HG03521 (cell line): ENCODE measurements at regions not wholly inside any gene's neighbourhood (a gene's known extent, or its start where the extent isn't known, plus 50 kb on each side); places are given as distances from the start of the nearest gene placed in this dataset.
"Not testable (repeated sequence)": the region's sequence is repeated elsewhere in the genome, so short reads cannot be mapped to it uniquely, and the experiment has no call there.

Experiments
- ATAC-seq: cut with Tn5 transposase; IDR thresholded peaks from one replicate; pipeline ENCODE4 v1.9.1; 2021; ENCODE audit warnings: mild to moderate bottlenecking, moderate library complexity; ENCODE audit not compliant: unreplicated experiment

DNA sequence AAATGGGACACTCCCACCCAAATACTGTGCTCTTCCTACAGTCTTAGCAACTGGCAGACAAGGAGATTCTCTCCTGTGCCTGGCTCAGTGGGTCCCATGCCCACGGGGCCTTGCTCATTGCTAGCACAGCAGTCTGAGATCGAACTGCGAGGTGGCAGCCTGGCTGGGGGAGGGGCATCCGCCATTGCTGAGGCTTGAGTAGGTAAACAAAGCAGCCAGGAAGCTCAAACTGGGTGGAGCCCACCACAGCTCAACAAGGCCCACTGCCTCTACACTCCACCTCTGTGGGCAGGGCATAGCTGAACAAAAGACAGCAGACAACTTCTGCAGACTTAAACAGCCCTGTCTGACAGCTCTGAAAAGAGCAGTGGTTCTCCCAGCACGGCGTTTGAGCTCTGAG, 174.8 kb downstream of the COL12A1 start:
- ATAC-seq, result not testable (repeated sequence)

DNA sequence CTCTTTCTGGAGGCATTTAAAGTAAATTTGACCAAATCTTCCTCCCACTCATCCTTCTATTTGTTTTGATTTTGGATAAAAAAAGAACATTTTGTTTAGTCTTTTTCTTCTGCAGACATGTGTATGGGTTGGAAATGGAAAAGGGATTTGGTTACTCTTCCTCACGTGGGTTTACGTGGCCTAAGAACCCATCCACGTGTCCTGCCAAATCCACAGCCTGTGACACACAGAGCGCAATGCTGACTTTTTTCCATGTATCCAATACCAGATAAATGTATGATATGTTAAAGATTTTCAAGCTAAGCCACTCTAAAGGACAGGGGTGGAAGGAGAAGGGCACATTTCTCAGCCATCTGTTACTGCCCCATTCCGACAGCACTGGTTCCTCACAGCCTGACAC, 176.5 kb downstream of the COL12A1 start:
- ATAC-seq, result no peak

DNA sequence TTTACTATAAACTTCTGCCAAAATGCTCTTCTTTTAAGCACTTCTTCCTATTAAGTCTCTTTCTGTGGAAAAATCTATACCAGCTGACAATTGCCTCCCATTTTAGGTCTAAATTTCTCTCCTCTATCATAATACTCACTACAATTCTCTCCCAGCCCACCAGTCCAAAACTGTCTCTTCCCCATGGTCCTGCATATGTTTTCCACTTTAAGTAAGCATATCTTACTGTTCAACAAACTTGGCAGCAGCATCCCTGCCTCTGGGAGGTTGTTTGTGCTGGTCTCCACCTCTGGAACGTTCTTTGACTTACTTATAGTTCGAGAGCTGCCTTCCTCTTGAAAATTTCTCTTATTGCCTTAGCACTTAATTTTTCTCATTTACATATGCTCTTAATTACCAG, 180.5 kb downstream of the COL12A1 start:
- no peak for ATAC-seq

DNA sequence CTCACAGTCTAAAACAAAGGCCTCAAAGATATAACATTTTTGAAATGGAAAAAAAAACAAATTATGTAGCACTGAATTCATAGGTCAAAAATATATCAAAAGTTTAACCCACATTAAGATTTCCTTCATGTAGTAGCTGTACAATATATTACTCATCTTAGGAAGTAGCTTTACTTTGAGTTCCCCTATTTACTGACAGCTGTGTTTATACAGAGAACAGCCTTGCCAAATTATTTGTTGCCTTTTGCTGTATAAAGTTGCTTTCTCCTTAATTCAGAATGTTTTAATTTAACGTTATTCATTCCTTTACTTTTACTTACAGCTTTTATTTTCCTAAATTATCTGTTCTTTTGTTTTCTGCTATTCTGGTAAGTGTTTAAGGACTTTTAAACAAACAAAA, 181.0 kb downstream of the COL12A1 start:
- no peak for ATAC-seq

DNA sequence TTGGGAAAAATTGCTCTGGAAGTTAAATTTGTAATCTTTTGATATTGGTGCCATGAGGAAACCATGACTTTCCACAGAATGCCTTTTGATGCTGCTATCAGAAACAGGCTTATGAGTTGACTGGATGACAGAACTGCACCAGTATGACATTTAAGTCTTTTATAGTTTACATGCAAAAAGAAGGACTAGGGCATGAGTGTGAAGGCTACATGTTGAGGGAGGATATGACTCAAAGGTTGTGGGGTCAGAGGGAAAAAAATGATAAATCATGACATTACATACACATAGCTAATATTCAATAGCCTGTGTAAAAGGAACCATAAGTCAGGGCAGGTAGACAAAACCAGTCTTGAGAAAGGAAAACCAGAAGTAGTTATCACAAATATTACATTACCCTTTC, 182.2 kb downstream of the COL12A1 start:
- ATAC-seq, result no peak

DNA sequence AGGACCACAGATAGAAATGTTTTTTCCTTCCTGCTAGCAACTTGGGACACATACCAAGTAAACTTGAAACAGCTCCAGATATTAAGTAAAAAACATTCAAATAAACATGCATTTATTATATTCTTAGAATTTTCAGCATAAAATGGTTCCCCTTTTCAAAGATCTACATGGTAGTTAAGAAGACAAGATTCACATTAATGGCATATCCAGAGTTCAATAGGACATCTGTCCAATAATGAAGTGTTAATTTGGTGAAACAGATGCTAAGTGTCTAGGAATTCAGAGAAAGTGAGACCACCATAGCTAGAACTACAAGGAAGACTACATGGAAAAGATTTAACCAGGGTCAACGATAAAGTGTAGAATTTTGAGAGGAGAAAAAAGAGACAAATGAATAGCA, 184.9 kb downstream of the COL12A1 start:
- ATAC-seq, result no peak

DNA sequence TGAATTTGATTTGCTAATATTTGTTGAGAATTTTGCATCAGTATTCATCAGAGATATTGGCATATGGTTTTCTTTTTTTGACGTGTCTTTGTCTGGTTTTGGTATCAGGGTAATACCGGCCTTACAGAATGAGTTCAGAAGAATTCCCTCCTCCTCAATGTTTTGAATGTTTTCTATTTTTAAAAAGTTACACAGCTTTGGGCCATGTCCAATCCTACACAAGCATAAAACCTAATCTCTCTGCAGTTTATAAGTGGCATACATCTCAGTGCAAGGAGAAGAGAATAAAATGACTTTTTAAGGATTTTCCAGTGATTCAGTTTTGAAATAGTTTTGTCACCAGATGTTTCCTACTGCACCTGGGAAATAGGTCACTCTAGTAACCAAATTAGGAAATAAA, 185.5 kb downstream of the COL12A1 start:
- ATAC-seq, result no peak

DNA sequence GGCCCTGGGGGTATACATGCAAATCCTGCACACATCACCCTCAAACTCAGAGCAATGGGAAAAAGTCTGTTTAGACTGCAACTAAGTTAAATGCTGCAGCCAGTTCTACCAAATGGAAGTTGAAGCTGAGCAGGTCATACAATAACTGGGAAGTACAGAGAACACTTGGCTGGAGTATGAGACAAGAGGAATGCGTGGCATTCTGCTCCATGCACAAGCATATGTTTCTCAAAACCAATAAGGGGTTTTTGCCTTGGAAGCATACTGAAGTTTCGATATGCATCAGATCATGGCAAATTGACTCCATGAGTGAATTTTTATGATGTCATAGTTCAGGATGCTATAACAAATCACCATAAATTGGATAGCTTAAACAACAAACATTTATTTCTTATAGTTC, 193.8 kb downstream of the COL12A1 start:
- no peak for ATAC-seq

DNA sequence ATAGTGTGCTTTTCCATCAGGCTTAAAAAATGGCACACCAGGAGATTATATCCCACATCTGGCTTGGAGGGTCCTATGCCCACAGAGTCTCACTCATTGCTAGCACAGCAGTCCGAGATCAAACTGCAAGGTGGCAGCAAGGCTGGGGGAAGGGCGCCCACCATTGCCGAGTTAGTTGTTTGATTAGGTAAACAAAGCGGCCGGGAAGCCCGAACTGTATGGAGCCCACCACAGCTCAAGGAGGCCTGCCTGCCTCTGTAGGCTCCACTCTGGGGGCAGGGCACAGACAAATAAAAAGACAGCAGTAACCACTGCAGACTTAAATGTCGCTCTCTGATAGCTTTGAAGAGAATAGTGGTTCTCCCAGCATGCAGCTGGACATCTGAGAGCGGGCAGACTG, 201.9 kb downstream of the COL12A1 start:
- ATAC-seq, result not testable (repeated sequence)

DNA sequence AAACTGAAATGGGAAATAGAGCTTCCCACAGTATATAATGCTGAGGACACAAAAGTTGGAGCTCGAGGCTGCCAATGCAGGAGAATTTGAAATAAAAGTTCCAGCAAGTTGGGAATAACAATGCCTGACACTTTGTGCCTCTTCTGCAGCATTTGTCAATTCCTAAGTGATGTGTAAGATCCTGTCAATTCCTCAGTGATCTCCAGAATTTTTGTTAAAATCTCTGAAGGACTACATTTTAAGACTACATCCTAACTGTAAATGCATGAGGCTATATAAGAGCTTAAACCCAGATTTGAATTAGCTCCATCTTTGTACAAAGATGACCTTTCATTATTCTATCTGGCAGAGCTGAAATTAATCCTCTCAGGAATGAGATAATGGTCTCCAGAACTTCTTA, 208.2 kb downstream of the COL12A1 start:
- no peak for ATAC-seq

DNA sequence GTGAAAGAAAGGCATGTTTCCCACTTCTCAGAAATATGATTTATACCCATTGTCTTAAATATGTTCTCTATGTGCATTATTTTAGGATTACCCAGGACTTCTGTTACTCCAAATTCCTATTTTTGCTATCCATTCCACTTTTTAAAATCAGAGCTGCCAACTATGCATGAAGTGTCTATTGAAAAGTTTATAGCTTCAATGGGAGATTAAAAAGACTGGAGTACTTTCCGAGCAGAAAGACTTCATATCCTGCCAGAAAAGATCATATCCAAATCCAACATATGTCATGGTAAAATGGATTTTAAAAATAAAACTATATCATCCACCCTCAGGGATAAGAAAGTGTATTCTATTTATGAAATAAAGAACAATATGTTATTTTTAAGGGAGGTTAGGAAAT, 212.7 kb downstream of the COL12A1 start:
- no peak for ATAC-seq

DNA sequence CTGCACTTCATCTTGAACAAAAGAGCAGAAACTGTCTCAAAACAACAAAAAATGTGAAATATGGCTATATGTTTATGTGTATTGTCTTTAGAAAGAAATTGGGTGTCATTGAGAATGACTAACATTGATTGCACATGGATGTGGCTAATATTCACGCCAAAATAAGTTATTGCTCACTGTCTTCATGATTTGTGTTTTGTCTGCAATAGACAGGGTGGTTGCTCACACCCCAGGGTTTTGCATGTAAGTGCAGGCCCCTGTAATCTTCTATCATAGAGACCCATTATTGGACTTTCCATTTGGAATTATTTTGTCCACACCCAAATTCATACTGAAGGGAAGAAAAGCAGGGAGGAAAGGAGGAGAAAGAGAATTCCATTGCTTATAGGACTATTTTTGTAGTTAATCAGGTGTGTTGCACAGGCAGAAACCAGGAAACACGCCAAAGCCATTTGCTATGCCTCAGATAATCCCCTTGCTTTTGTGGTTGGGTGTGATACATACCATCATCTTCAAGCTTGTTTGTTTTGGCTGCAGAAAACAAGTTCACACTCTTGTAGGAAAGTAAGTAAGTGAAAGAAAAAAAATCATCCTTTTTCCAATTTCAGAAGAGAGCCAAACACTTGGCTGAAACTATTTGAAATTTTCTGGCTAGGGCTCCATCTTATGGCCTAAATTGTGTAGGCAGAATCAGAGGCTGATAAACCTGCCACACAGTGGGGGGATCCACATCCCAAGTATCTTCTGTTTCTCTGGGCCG, 214.1 kb downstream of the COL12A1 start:
- no peak for ATAC-seq

DNA sequence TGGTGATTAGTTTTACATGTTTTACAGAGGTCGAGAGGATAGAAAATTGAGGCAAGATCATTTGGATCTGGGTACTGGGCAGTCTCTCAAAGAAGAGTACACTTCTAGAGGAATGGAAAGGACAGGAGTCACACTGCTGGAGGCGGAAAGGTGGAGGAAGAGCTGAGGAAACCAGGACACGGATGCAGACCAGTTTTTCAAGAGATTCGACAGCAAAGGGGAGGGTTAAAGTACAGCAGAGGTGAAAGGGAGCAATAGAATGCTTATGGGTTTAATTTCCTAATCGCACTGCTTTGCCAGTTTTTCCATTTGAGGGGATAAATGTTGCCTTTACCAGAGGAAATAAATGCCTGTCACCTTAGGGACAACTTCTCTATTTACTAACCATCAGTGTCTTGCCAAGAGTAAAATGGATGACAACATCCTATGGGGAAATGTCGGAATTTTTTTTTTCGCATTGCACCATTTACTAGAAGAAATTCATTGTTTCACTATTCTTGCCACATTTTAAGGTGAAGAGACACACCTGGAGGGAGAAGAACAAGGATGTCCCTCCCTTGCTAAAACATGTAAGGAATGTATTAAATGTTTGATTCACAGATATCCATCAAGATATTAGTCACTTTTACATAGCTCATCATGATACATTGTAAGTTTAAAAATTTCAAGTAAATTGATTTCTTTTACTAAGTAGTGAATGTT, 226.6 kb downstream of the COL12A1 start:
- ATAC-seq, result no peak

DNA sequence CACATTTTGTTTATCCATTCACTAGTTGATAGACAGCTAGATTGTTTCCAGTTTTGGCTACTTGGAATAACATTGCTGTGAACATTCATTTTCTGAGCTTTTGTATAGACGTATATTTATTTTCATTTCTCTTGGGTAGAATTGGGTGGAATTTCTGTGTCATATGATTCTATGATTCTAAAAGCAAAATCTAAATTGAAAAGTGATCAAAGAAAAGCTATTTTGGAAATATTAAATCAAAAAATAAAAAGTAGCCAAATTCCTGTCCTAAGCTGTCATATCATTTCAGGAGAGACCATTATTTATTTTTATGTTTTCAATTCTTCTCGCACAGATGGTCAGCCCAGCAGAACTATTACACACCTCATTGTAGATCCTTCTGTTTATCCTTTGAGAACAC, 229.2 kb downstream of the COL12A1 start:
- ATAC-seq, result no peak

DNA sequence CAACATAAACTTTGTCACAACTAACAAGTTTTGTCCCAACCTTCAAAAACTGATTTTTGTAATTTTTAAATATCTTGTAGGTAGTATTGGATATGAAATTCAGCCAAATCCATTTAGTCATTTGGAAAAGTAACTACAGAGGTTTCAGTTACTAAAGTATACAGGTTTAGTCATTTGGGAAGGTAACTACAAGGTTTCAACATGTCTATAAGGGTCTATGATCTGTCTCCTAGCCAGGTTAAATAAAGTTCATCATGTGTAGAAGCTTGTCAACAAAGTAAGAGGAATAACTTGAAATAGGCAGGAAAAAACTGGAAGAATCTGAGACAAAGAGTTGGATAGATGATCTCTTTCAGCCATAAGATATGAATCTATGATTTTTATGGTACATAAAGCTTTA, 229.8 kb downstream of the COL12A1 start:
- ATAC-seq, result no peak

DNA sequence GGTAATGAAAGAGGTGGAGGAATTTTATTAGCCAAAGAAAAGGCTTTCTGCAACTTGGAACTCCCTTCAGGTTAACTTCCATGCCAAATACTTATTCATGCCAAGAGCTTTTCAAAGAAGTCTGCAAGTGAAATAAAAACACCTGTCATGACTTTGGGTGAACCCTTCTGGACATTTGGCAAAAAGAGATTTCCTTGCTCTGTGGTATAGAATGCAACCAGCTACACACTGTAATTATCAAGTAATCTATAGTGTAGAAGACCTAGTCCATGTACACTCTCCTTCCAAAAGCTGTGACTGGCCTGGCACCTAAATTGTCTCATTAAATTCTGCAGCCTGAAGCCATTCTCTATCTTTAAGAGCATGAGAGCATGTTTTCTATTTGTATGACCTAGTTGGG, 232.3 kb downstream of the COL12A1 start:
- ATAC-seq, result no peak

DNA sequence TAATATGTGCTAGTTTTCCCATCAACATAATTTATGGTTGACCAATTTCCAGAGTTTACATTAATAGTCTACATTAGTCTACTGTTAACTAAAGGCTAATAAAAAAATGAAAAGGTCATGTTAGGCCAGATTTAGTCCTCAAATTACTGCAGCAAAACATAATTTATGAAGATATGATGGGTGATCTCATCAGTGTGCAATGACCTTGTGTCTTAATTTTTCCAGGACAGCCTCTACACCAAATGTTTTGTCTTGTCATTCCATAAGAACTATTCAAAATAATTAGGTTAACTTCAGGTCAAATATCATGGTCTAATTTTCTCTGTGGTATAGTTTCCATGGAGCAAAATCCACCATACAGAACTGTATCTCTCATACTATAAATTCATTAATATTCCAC, 234.2 kb downstream of the COL12A1 start:
- ATAC-seq, result no peak

DNA sequence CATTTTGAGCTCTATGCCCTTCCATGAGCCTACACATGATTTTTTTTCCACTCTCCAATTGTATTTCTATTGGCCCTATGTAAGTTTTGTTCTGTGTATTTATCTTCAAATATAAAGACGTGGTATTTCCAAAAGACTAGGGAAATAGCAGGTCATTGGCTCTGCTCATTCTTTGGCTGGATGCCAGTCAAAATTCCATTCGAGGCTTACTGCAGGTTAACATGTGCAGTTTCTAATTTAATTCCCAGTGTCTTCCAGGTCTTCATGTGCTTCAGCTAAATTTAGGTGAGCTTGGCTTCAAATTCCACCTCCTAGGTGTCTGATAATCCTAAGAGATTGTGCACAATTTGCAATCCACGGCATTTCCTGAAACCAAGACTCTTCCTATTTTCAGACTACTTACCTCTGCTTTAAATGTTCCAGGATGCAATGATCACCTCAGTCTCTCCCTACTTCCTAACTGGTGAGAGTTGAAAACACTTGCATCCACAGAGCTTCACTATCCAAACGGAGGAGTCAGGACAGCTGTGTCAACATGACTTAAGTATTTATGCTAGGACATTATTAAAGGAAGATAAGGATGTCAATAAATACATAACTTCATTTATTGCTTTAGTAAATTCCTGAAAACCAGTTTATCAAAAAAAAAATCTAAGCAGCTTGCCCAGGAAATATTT, 236.1 kb downstream of the COL12A1 start:
- no peak for ATAC-seq

DNA sequence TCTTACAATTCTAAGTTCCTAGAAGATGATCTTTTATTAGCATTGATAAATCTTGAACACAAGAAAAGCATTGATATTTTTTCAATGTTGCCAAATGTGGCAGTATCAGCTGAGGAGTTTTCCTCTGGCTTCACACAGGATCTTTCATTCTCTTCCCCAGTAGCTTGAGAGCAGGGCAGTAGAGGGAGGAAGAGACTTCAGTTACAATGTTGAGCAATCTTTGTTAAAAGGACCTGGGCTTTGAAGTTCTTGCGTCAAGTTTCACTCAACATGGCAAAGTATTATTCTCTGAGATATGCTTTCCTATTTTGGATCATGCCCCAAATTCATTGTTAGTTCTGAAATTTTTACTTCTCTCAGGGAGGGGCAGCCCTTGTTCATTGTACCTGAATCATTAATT, 238.0 kb downstream of the COL12A1 start:
- no peak for ATAC-seq

DNA sequence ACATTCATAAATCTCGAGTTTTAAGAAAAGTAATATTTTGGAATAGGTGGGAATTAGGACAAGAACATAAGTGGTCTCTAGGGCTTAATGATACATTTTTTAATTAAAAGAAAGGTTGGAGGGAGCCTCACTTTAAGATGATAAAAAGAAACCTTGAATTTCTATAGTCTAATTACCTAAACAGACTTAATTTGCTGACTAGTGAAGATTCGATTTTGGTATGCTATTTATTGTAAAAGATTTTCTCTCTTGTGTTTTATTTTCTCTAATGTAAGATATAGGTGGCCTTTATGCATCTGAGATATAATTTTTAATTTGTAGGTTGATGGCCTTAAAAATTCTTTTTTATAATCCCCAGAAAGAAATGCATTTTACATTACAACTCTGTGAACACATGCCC, 239.1 kb downstream of the COL12A1 start:
- no peak for ATAC-seq

DNA sequence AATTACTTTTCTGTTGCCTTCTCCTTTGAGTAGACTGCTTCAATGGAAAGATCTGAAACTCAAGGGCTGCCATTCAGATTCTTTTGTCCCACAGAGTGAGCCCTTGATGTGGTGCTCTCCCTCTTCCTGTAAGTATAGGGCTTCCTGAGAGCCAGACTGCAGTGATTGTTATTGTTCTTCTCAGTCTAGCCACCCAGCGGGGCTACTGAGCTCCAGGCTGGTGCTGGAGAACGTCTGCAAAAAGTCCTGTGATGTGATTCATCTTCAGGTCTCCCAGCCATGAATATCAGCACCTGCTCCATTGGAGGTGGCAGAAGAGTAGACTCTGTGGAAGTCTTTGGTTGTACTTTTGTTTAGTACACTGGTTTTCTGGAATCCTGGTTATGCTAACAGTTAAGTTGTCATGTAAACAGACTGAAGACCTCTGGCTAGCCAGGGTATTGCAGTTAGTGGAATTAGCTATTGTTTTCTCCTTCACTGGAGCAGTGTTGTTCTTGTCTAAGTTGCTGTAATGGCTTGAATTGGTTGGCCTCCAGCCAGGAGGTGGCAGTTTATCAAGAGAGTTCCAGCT, 240.9 kb downstream of the COL12A1 start:
- ATAC-seq, result no peak
